Activated naive CD8-positive, alpha-beta T cell treated with anti-CD3 and anti-CD28 coated beads, Interleukin-2, amount 10 ng/mL, durations not matched to agents 7 days and 5 days (primary cell): ENCODE measurements at regions not wholly inside any gene's neighbourhood (a gene's known extent, or its start where the extent isn't known, plus 50 kb on each side); places are given as distances from the start of the nearest gene placed in this dataset.

Source experiments
- ATAC-seq: fragments of 150-1000 bp; cut with Tn5 transposase; one replicate; pipeline ENCODE4 v1.10.0; 2021; ENCODE audit warnings: low read depth, moderate library complexity
- POLR2A ChIA-PET: fragments of 350-600 bp; sonication (Branson Sonifier 250); formaldehyde crosslinking; loops from one replicate; lab custom pipeline; 2021; ENCODE audit warnings: antibody characterized with exemption; lab: Charles Lee
- DNase-seq: peaks from one replicate; pipeline ENCODE4 v3.0.0; 2021
- H3K27ac Mint-ChIP-seq: one replicate; pipeline ENCODE4 v1.8.0; 2022; ENCODE audit warnings: mild to moderate bottlenecking, mixed read lengths
- H3K27me3 Mint-ChIP-seq: one replicate; pipeline ENCODE4 v1.8.0; 2022; ENCODE audit warnings: mild to moderate bottlenecking, moderate library complexity, mixed read lengths
- H3K36me3 Mint-ChIP-seq: one replicate; pipeline ENCODE4 v1.8.0; 2021; ENCODE audit warnings: mild to moderate bottlenecking, mixed read lengths
- H3K4me1 Mint-ChIP-seq: one replicate; pipeline ENCODE4 v1.8.0; 2021; ENCODE audit warnings: mixed read lengths
- H3K4me3 Mint-ChIP-seq: one replicate; pipeline ENCODE4 v1.8.0; 2022; ENCODE audit warnings: mild to moderate bottlenecking, moderate library complexity, mixed read lengths
- H3K9me3 Mint-ChIP-seq: one replicate; pipeline ENCODE4 v1.8.0; 2021; ENCODE audit warnings: mixed read lengths

GRCh38 chr9:87179553-87180340 lies 232.4 kb upstream of the GAS1 start:
- H3K9me3 Mint-ChIP-seq: peaks cover 1% of the 10 kb centered on the region
- H3K27me3 Mint-ChIP-seq: no peaks in the 10 kb centered on the region
- ATAC-seq (no peak), DNase-seq (no peak)
- H3K36me3 Mint-ChIP-seq: no peaks in the 10 kb centered on the region
- no peaks in the 10 kb centered on the region for H3K4me1 Mint-ChIP-seq
- no peak overlapping the region for H3K27ac Mint-ChIP-seq
- no peak overlapping the region for H3K4me3 Mint-ChIP-seq
- POLR2A ChIA-PET: no interaction called here

- peaks cover 1% of the 10 kb centered on the region for H3K9me3 Mint-ChIP-seq
- H3K4me3 Mint-ChIP-seq: no peak overlapping the region
- DNase-seq (no peak), ATAC-seq (no peak)
- H3K36me3 Mint-ChIP-seq: no peaks in the 10 kb centered on the region
- POLR2A ChIA-PET: no interaction called here
- no peaks in the 10 kb centered on the region for H3K27me3 Mint-ChIP-seq
- no peak overlapping the region for H3K27ac Mint-ChIP-seq
- no peaks in the 10 kb centered on the region for H3K4me1 Mint-ChIP-seq
These were observed 233.1 kb upstream of the GAS1 start for GRCh38 chr9:87180361-87180760.

- POLR2A ChIA-PET: no interaction called here
- no peaks in the 10 kb centered on the region for H3K27me3 Mint-ChIP-seq
- no peaks in the 10 kb centered on the region for H3K36me3 Mint-ChIP-seq
- DNase-seq (no peak), ATAC-seq (no peak)
- H3K9me3 Mint-ChIP-seq: peaks cover 1% of the 10 kb centered on the region
- no peak overlapping the region for H3K27ac Mint-ChIP-seq
- H3K4me3 Mint-ChIP-seq: no peak overlapping the region
- H3K4me1 Mint-ChIP-seq: no peaks in the 10 kb centered on the region
These were observed 233.5 kb upstream of the GAS1 start for GRCh38 chr9:87180841-87181240.

- POLR2A ChIA-PET: no interaction called here
- Mint-ChIP-seq H3K9me3 (no peaks in the 10 kb centered on the region), H3K4me1 (no peaks in the 10 kb centered on the region), H3K27me3 (no peaks in the 10 kb centered on the region), H3K36me3 (no peaks in the 10 kb centered on the region), H3K4me3 (no peak overlapping the region), H3K27ac (no peak overlapping the region)
- no peak for DNase-seq
- ATAC-seq: no peak
These were observed 234.4 kb upstream of the GAS1 start for GRCh38 chr9:87181670-87182069.

- Mint-ChIP-seq H3K4me1 (no peaks in the 10 kb centered on the region), H3K27me3 (no peaks in the 10 kb centered on the region), H3K4me3 (no peak overlapping the region), H3K36me3 (no peaks in the 10 kb centered on the region), H3K9me3 (no peaks in the 10 kb centered on the region), H3K27ac (no peak overlapping the region)
- DNase-seq: no peak
- ATAC-seq: no peak
- POLR2A ChIA-PET: no interaction called here
These were observed 237.8 kb upstream of the GAS1 start for GRCh38 chr9:87184956-87185642.

- DNase-seq (no peak), ATAC-seq (no peak)
- POLR2A ChIA-PET: no interaction called here
- Mint-ChIP-seq H3K36me3 (no peaks in the 10 kb centered on the region), H3K9me3 (no peaks in the 10 kb centered on the region), H3K27ac (no peak overlapping the region), H3K4me1 (no peaks in the 10 kb centered on the region), H3K4me3 (no peak overlapping the region), H3K27me3 (no peaks in the 10 kb centered on the region)
These were observed 240.3 kb upstream of the GAS1 start for GRCh38 chr9:87187656-87188055.

- Mint-ChIP-seq H3K4me1 (no peaks in the 10 kb centered on the region), H3K4me3 (no peak overlapping the region), H3K27ac (no peak overlapping the region), H3K36me3 (no peaks in the 10 kb centered on the region), H3K9me3 (no peaks in the 10 kb centered on the region), H3K27me3 (peaks cover under 1% of the 10 kb centered on the region)
- no peak for ATAC-seq
- POLR2A ChIA-PET: no interaction called here
- DNase-seq: no peak
These were observed 241.7 kb upstream of the GAS1 start for GRCh38 chr9:87189006-87189405.

GRCh38 chr9:87193151-87193550 lies 245.8 kb upstream of the GAS1 start:
- no peak for ATAC-seq
- Mint-ChIP-seq H3K9me3 (no peaks in the 10 kb centered on the region), H3K27ac (no peak overlapping the region), H3K4me1 (peaks cover 5% of the 10 kb centered on the region), H3K27me3 (peaks cover 10% of the 10 kb centered on the region), H3K36me3 (no peaks in the 10 kb centered on the region), H3K4me3 (no peak overlapping the region)
- DNase-seq: no peak
- POLR2A ChIA-PET: no interaction called here

GRCh38 chr9:87193925-87194868 lies 246.9 kb upstream of the GAS1 start:
- Mint-ChIP-seq H3K27me3 (peaks cover 10% of the 10 kb centered on the region), H3K9me3 (no peaks in the 10 kb centered on the region)
- no peak for DNase-seq

GRCh38 chr9:87195306-87195705 lies 248.0 kb upstream of the GAS1 start:
- Mint-ChIP-seq H3K27ac (no peak overlapping the region), H3K9me3 (no peaks in the 10 kb centered on the region)
- POLR2A ChIA-PET: no interaction called here

More at GRCh38 chr9:87193925-87194868, 246.9 kb upstream of the GAS1 start:
- ATAC-seq: no peak
- H3K4me3 Mint-ChIP-seq: no peak overlapping the region
- POLR2A ChIA-PET: no interaction called here
- H3K36me3 Mint-ChIP-seq: no peaks in the 10 kb centered on the region
- H3K27ac Mint-ChIP-seq: no peak overlapping the region
- H3K4me1 Mint-ChIP-seq: peaks cover 5% of the 10 kb centered on the region

GRCh38 chr9:87197349-87198130 lies 250.2 kb upstream of the GAS1 start:
- Mint-ChIP-seq H3K27ac (no peak overlapping the region), H3K9me3 (no peaks in the 10 kb centered on the region), H3K27me3 (peaks cover 10% of the 10 kb centered on the region), H3K4me3 (no peak overlapping the region), H3K4me1 (peaks cover 5% of the 10 kb centered on the region), H3K36me3 (no peaks in the 10 kb centered on the region)
- POLR2A ChIA-PET: no interaction called here
- DNase-seq: no peak
- no peak for ATAC-seq

More at GRCh38 chr9:87195306-87195705, 248.0 kb upstream of the GAS1 start:
- Mint-ChIP-seq H3K27me3 (peaks cover 10% of the 10 kb centered on the region), H3K36me3 (no peaks in the 10 kb centered on the region), H3K4me1 (peaks cover 5% of the 10 kb centered on the region), H3K4me3 (no peak overlapping the region)
- DNase-seq (no peak), ATAC-seq (no peak)

- ATAC-seq (no peak), DNase-seq (no peak)
- Mint-ChIP-seq H3K4me3 (no peak overlapping the region), H3K27me3 (peaks cover 10% of the 10 kb centered on the region), H3K27ac (no peak overlapping the region), H3K36me3 (no peaks in the 10 kb centered on the region), H3K9me3 (no peaks in the 10 kb centered on the region), H3K4me1 (peaks cover 5% of the 10 kb centered on the region)
- POLR2A ChIA-PET: no interaction called here
These were observed 251.4 kb upstream of the GAS1 start for GRCh38 chr9:87198716-87199115.

GRCh38 chr9:87199278-87199677 lies 252.0 kb upstream of the GAS1 start:
- Mint-ChIP-seq H3K27me3 (peaks cover 7% of the 10 kb centered on the region), H3K27ac (no peak overlapping the region), H3K36me3 (no peaks in the 10 kb centered on the region), H3K9me3 (no peaks in the 10 kb centered on the region), H3K4me3 (no peak overlapping the region), H3K4me1 (peaks cover 5% of the 10 kb centered on the region)
- DNase-seq (no peak), ATAC-seq (no peak)
- POLR2A ChIA-PET: no interaction called here
